ENCODE measurements at regions not wholly inside any gene's neighbourhood (a gene's known extent, or its start where the extent isn't known, plus 50 kb on each side); places are given as distances from the start of the nearest gene placed in this dataset.

GRCh38 chr2:210376694-210377093 is 61.7 kb upstream of the MYL1 start:
- TF ChIP-seq CTCF (conservative IDR thresholded peaks at IDR 0.05 in 1 of 2, IDR thresholded peaks at IDR 0.05 in 1 of 2; ENCODE audit: low read depth in 1 of 2, low read length in 2 of 2) (no peak), EZH2 (IDR thresholded peaks at IDR 0.05; ENCODE audit: low read length, missing control alignments) (no peak)

Measured in fibroblast of lung (primary cell).